ENCODE measurements at regions not wholly inside any gene's neighbourhood (a gene's known extent, or its start where the extent isn't known, plus 50 kb on each side); places are given as distances from the start of the nearest gene placed in this dataset.

GRCh38 chr3:190175490-190175889, 54.8 kb upstream of the P3H2 start:
- TF ChIP-seq CTCF (IDR thresholded peaks at IDR 0.05) (no peak), POLR2A (IDR thresholded peaks at IDR 0.05) (no peak)
